SU-DHL-6 (cell line): ENCODE measurements at regions not wholly inside any gene's neighbourhood (a gene's known extent, or its start where the extent isn't known, plus 50 kb on each side); places are given as distances from the start of the nearest gene placed in this dataset.

Source experiments
- H2AFZ ChIP-seq: fragments of 200-600 bp; sonication (generic); 2 replicates; pipeline ENCODE4 v1.6.1; 2014; ENCODE audit warnings: low read depth, mild to moderate bottlenecking, moderate library complexity, mixed read lengths, antibody characterized with exemption, low read length; ENCODE audit not compliant: severe bottlenecking
- H3F3A ChIP-seq: fragments of 200-600 bp; shearing (Covaris generic); 2 replicates; pipeline ENCODE4 v1.6.0; 2016; ENCODE audit warnings: antibody characterized with exemption, mild to moderate bottlenecking; ENCODE audit not compliant: insufficient read depth
- H3K27ac ChIP-seq: fragments of 200-600 bp; sonication (generic); 2 replicates; pipeline ENCODE4 v1.5.1; 2016; ENCODE audit warnings: low read depth, mild to moderate bottlenecking, low read length, moderate library complexity, mixed read lengths
- H3K27me3 ChIP-seq: fragments of 200-600 bp; sonication (generic), shearing (Covaris generic); 2 replicates; pipeline ENCODE4 v1.6.0; 2014; ENCODE audit warnings: mild to moderate bottlenecking, low read length
- H3K36me3 ChIP-seq: fragments of 200-600 bp; sonication (generic); 2 replicates; pipeline ENCODE4 v1.6.1; 2014; ENCODE audit warnings: mild to moderate bottlenecking, low read length, mixed read lengths
- H3K4me2 ChIP-seq: fragments of 300-600, 200-600 bp; shearing (Covaris generic), sonication (generic); 2 replicates; pipeline ENCODE4 v1.6.0; 2014; ENCODE audit warnings: low read length, low read depth, mild to moderate bottlenecking; ENCODE audit not compliant: poor library complexity, severe bottlenecking
- H3K4me3 ChIP-seq: fragments of 200-600 bp; sonication (generic); 2 replicates; pipeline ENCODE4 v1.5.1; 2014; ENCODE audit warnings: antibody characterized with exemption, low read length, mild to moderate bottlenecking, mixed read lengths; ENCODE audit not compliant: insufficient read depth, poor library complexity, severe bottlenecking
- H3K79me2 ChIP-seq: fragments of 200-600 bp; sonication (generic); 2 replicates; pipeline ENCODE4 v1.6.1; 2014; ENCODE audit warnings: mild to moderate bottlenecking, low read length, moderate library complexity; ENCODE audit not compliant: insufficient read depth
- H3K9ac ChIP-seq: fragments of 200-600 bp; sonication (generic); 2 replicates; pipeline ENCODE4 v1.7.0; 2014; ENCODE audit warnings: mild to moderate bottlenecking, low read length
- H3K9me2 ChIP-seq: fragments of 200-600 bp; sonication (generic); replicated peaks from 2 replicates; pipeline ENCODE4 v1.6.1; 2014; ENCODE audit warnings: low read length; ENCODE audit not compliant: insufficient read depth
- H3K9me3 ChIP-seq: fragments of 200-600 bp; sonication (generic); 2 replicates; pipeline ENCODE4 v1.6.1; 2014; ENCODE audit warnings: low read length, mixed read lengths; ENCODE audit not compliant: insufficient read depth
- H4K20me1 ChIP-seq: fragments of 200-600 bp; sonication (generic); 2 replicates; pipeline ENCODE4 v1.6.1; 2014; ENCODE audit warnings: low read depth, mild to moderate bottlenecking, antibody characterized with exemption, low read length, moderate library complexity, mixed read lengths
- CTCF ChIP-seq: fragments of 200-600 bp; sonication (generic); IDR thresholded peaks from one replicate; pipeline ENCODE4 v1.5.1; 2017; ENCODE audit warnings: antibody characterized with exemption, mild to moderate bottlenecking, low read length, moderate library complexity; ENCODE audit not compliant: insufficient read depth, poor library complexity, severe bottlenecking
- EZH2phosphoT487 ChIP-seq: fragments of 200-600 bp; sonication (generic), shearing (Covaris generic); conservative IDR thresholded peaks from 2 replicates; pipeline ENCODE4 v1.6.1; 2018; ENCODE audit warnings: mild to moderate bottlenecking, antibody characterized with exemption, low read length, moderate library complexity, mixed read lengths

- TF ChIP-seq EZH2phosphoT487 (no peak), CTCF (no peak)
- H3K27ac ChIP-seq: no peak overlapping the region
Measured at GRCh38 chr4:45120163-45120562, 393.8 kb upstream of the GNPDA2 start.

GRCh38 chr4:45119376-45119775 lies 393.0 kb upstream of the GNPDA2 start:
- Histone ChIP-seq H3K36me3 (no peaks in the 10 kb centered on the region), H3K9me3 (no peaks in the 10 kb centered on the region; the same call in 1 of the 2 replicates), H4K20me1 (no peaks in the 10 kb centered on the region), H3K4me2 (no peak overlapping the region), H3K9ac (no peak overlapping the region), H3F3A (no peaks in the 10 kb centered on the region), H2AFZ (no peak overlapping the region), H3K4me3 (no peak overlapping the region), H3K9me2 (no peaks in the 10 kb centered on the region), H3K79me2 (no peaks in the 10 kb centered on the region), H3K27me3 (no peaks in the 10 kb centered on the region), H3K27ac (no peak overlapping the region)
- TF ChIP-seq CTCF (no peak), EZH2phosphoT487 (no peak)

More at GRCh38 chr4:45120163-45120562, 393.8 kb upstream of the GNPDA2 start:
- no peaks in the 10 kb centered on the region for H4K20me1 ChIP-seq
- no peaks in the 10 kb centered on the region for H3F3A ChIP-seq
- H3K9me2 ChIP-seq: no peaks in the 10 kb centered on the region
- no peak overlapping the region for H3K4me3 ChIP-seq
- H3K36me3 ChIP-seq: no peaks in the 10 kb centered on the region
- H3K27me3 ChIP-seq: no peaks in the 10 kb centered on the region
- no peak overlapping the region for H2AFZ ChIP-seq
- H3K9me3 ChIP-seq: no peaks in the 10 kb centered on the region; the same call in 1 of the 2 replicates
- no peaks in the 10 kb centered on the region for H3K79me2 ChIP-seq
- H3K4me2 ChIP-seq: no peak overlapping the region
- H3K9ac ChIP-seq: no peak overlapping the region

- Histone ChIP-seq H4K20me1 (no peaks in the 10 kb centered on the region), H3F3A (no peaks in the 10 kb centered on the region), H2AFZ (no peak overlapping the region), H3K4me3 (no peak overlapping the region), H3K9me2 (no peaks in the 10 kb centered on the region), H3K36me3 (no peaks in the 10 kb centered on the region), H3K27ac (no peak overlapping the region), H3K9ac (no peak overlapping the region), H3K9me3 (no peaks in the 10 kb centered on the region), H3K27me3 (no peaks in the 10 kb centered on the region), H3K4me2 (no peak overlapping the region), H3K79me2 (no peaks in the 10 kb centered on the region)
- no peak for TF ChIP-seq EZH2phosphoT487
- TF ChIP-seq CTCF: no peak
Measured at GRCh38 chr4:45102716-45103115, 376.4 kb upstream of the GNPDA2 start.
